CD4-positive, alpha-beta T cell treated with Interferon alpha-2 for 1 hour (primary cell): ENCODE measurements at regions not wholly inside any gene's neighbourhood (a gene's known extent, or its start where the extent isn't known, plus 50 kb on each side); places are given as distances from the start of the nearest gene placed in this dataset.

ENCODE experiments used
- DNase-seq, 2 donors: peaks; one replicate each; pipeline ENCODE4 v3.0.0-alpha.2; 2020 to 2022

GRCh38 chr2:215765729-215766360, 247.5 kb downstream of the MREG start:
- DNase-seq: no peak

- peak in 1 of 2 donors; percentile 24 for DNase-seq
Measured at GRCh38 chr2:215764441-215765048, 248.8 kb downstream of the MREG start.

- no peak for DNase-seq
Measured at GRCh38 chr2:215760557-215760956, 252.8 kb downstream of the MREG start.

- DNase-seq: no peak
Measured at GRCh38 chr2:215760091-215760490, 253.3 kb downstream of the MREG start.

- no peak for DNase-seq
Measured at GRCh38 chr2:215758691-215759090, 254.7 kb downstream of the MREG start.

GRCh38 chr2:215756346-215756730, 257.0 kb downstream of the MREG start:
- DNase-seq: no peak

- no peak for DNase-seq
Measured at GRCh38 chr2:215755641-215756345, 257.6 kb downstream of the MREG start.

- no peak for DNase-seq
Measured at GRCh38 chr2:215754546-215754945, 258.8 kb downstream of the MREG start.

GRCh38 chr2:215753808-215754207, 259.5 kb downstream of the MREG start:
- DNase-seq: no peak

GRCh38 chr2:215752991-215753390, 260.4 kb downstream of the MREG start:
- no peak for DNase-seq

GRCh38 chr2:215752436-215752835, 260.9 kb downstream of the MREG start:
- DNase-seq: no peak

GRCh38 chr2:215751911-215752272, 261.5 kb downstream of the MREG start:
- no peak for DNase-seq

GRCh38 chr2:215751200-215751910, 262.0 kb downstream of the MREG start:
- no peak for DNase-seq

GRCh38 chr2:215750763-215751162, 262.6 kb downstream of the MREG start:
- DNase-seq: peak in 1 of 2 donors; percentile 31

GRCh38 chr2:215749092-215749957, 264.0 kb downstream of the MREG start:
- peak in 1 of 2 donors; percentile 48 for DNase-seq

GRCh38 chr2:215748446-215748845, 264.9 kb downstream of the MREG start:
- DNase-seq: peak in 1 of 2 donors; percentile 52

GRCh38 chr2:215746887-215747615, 266.3 kb downstream of the MREG start:
- DNase-seq: no peak

GRCh38 chr2:215746226-215746886, 267.0 kb downstream of the MREG start:
- DNase-seq: no peak

- DNase-seq: no peak
Measured at GRCh38 chr2:215745331-215745730, 268.0 kb downstream of the MREG start.

- DNase-seq: no peak
Measured at GRCh38 chr2:215744514-215744913, 268.8 kb downstream of the MREG start.

GRCh38 chr2:215743066-215743465, 270.3 kb downstream of the MREG start:
- DNase-seq: no peak
